HCT116 (cell line): ENCODE measurements at regions not wholly inside any gene's neighbourhood (a gene's known extent, or its start where the extent isn't known, plus 50 kb on each side); places are given as distances from the start of the nearest gene placed in this dataset.

Experiments used
- EZH2 ChIP-seq: fragments of 200-600 bp; sonication (generic); IDR thresholded peaks from 2 replicates; pipeline ENCODE4 v1.6.1; 2017; ENCODE audit warnings: antibody characterized with exemption, mixed run types
- JUND ChIP-seq: IDR thresholded peaks from 2 replicates; pipeline ENCODE4 v1.6.1; 2012
- RAD21 ChIP-seq: IDR thresholded peaks from 2 replicates; pipeline ENCODE4 v1.6.1; 2012; ENCODE audit warnings: low read depth, mild to moderate bottlenecking
- ZBTB33 ChIP-seq: IDR thresholded peaks from 2 replicates; pipeline ENCODE4 v1.6.1; 2011; ENCODE audit warnings: mild to moderate bottlenecking, low read length, moderate library complexity; ENCODE audit not compliant: insufficient replicate concordance; ENCODE audit errors: extremely low read depth
- TF ChIP-seq, protein P1 (sequence below), 3 experiments: fragments of 200-600 bp in 1 of 3; sonication (generic) in 1 of 3; IDR thresholded peaks in 2 of 3; conservative IDR thresholded peaks in 1 of 3; 2 replicates each; pipeline ENCODE4 v1.5.1; 2012 to 2017; ENCODE audit warnings: low read depth in 2 of 3, low read length in 2 of 3, antibody characterized with exemption in 1 of 3, borderline replicate concordance in 1 of 3, control low read depth in 1 of 3, mild to moderate bottlenecking in 1 of 3, mixed read lengths in 1 of 3, mixed run types in 1 of 3, moderate library complexity in 1 of 3; ENCODE audit not compliant: insufficient read depth in 1 of 3

- TF ChIP-seq EZH2 (no peak), ZBTB33 (no peak), RAD21 (no peak), JUND (no peak)
- TF ChIP-seq, protein P1, sequence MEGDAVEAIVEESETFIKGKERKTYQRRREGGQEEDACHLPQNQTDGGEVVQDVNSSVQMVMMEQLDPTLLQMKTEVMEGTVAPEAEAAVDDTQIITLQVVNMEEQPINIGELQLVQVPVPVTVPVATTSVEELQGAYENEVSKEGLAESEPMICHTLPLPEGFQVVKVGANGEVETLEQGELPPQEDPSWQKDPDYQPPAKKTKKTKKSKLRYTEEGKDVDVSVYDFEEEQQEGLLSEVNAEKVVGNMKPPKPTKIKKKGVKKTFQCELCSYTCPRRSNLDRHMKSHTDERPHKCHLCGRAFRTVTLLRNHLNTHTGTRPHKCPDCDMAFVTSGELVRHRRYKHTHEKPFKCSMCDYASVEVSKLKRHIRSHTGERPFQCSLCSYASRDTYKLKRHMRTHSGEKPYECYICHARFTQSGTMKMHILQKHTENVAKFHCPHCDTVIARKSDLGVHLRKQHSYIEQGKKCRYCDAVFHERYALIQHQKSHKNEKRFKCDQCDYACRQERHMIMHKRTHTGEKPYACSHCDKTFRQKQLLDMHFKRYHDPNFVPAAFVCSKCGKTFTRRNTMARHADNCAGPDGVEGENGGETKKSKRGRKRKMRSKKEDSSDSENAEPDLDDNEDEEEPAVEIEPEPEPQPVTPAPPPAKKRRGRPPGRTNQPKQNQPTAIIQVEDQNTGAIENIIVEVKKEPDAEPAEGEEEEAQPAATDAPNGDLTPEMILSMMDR (IDR thresholded peaks at IDR 0.05 in 2 of 3, conservative IDR thresholded peaks at IDR 0.05 in 1 of 3; ENCODE audit: borderline replicate concordance in 1 of 3, insufficient read depth in 1 of 3, low read depth in 2 of 3, low read length in 2 of 3): no peak
Observed at GRCh38 chr16:22663389-22664064, 150.4 kb upstream of the HS3ST2 start.
